Liver (tissue), 3 donors: ENCODE measurements at regions not wholly inside any gene's neighbourhood (a gene's known extent, or its start where the extent isn't known, plus 50 kb on each side); places are given as distances from the start of the nearest gene placed in this dataset.

Experiments
- CTCF ChIP-seq: fragments of 150-350 bp; IDR thresholded peaks from 2 replicates; pipeline ENCODE4 v1.5.1; 2017; ENCODE audit warnings: improper control_type of control experiment, low read depth, low read length; ENCODE audit not compliant: missing input control
- SP1 ChIP-seq: IDR thresholded peaks from 2 replicates; pipeline ENCODE4 v1.6.1; 2018; ENCODE audit warnings: antibody characterized with exemption, mild to moderate bottlenecking
- donor health status: healthy.
- donor health status: healthy.

GRCh38 chrX:137178392-137178791, 144.6 kb upstream of the GPR101 start:
- TF ChIP-seq CTCF (no peak), SP1 (no peak)
